Gastrocnemius medialis (tissue), 4 donors: ENCODE measurements at regions not wholly inside any gene's neighbourhood (a gene's known extent, or its start where the extent isn't known, plus 50 kb on each side); places are given as distances from the start of the nearest gene placed in this dataset.

Experiments
- ATAC-seq, 2 donors: fragments of 150-250 bp; one replicate each; pipeline ENCODE4 v1.9.1; 2016
- DNase-seq, 2 donors: peaks; one replicate each; pipeline ENCODE4 v3.0.0-alpha.2; 2019
- H3K27ac ChIP-seq, 4 donors: fragments of 200-600 bp; sonication (generic); 1 replicate in 1 of 4; 2 replicates in 3 of 4; pipeline ENCODE4 v1.5.1; 2016 to 2018; ENCODE audit warnings: mild to moderate bottlenecking in 2 of 4, moderate library complexity in 1 of 4
- H3K27me3 ChIP-seq, 3 donors: fragments of 200-600 bp; sonication (generic) in 2 of 3; 1 replicate in 1 of 3; 2 replicates in 2 of 3; pipeline versions ENCODE4 v1.5.1 to v1.6.0; 2016 to 2019; ENCODE audit warnings: mild to moderate bottlenecking in 1 of 3, moderate library complexity in 1 of 3
- H3K36me3 ChIP-seq, 2 donors: fragments of 200-600 bp; sonication (generic) in 1 of 2; one replicate each; pipeline ENCODE4 v1.5.1; 2017 to 2018
- H3K4me1 ChIP-seq, 2 donors: fragments of 200-600 bp; sonication (generic) in 1 of 2; one replicate each; pipeline ENCODE4 v1.5.1; 2016 to 2017; ENCODE audit warnings: mild to moderate bottlenecking in 2 of 2
- H3K4me3 ChIP-seq, 4 donors: fragments of 200-600 bp; sonication (generic) in 3 of 4; 1 replicate in 1 of 4; 2 replicates in 3 of 4; pipeline ENCODE4 v1.5.1; 2016 to 2019; ENCODE audit warnings: mild to moderate bottlenecking in 2 of 4
- H3K9me3 ChIP-seq, 3 donors: fragments of 200-600 bp; sonication (generic) in 2 of 3; 1 replicate in 1 of 3; 2 replicates in 2 of 3; pipeline ENCODE4 v1.5.1; 2016 to 2019
- CTCF ChIP-seq, 5 experiments: fragments of 450-650 bp in 3 of 5; fragments of 200-600 bp in 2 of 5; sonication (generic) in 2 of 5; IDR thresholded peaks in 4 of 5; conservative IDR thresholded peaks in 1 of 5; 1 replicate in 4 of 5; 2 replicates in 1 of 5; pipeline ENCODE4 v1.5.1; 2016 to 2019; ENCODE audit warnings: antibody characterized with exemption in 5 of 5, mild to moderate bottlenecking in 3 of 5, moderate library complexity in 3 of 5
- POLR2A ChIP-seq, 2 donors: fragments of 450-650 bp; IDR thresholded peaks; one replicate each; pipeline ENCODE4 v1.6.1; 2017; ENCODE audit warnings: antibody characterized with exemption in 2 of 2, mild to moderate bottlenecking in 2 of 2, moderate library complexity in 2 of 2
- in situ Hi-C, 4 donors: fragments of 200-750 bp; cut with MboI; loops; one replicate each; pipeline versions ENCODE4 v1.15.0 to v1.8.0; 2017; ENCODE audit warnings: low sequenced_read_pairs in 4 of 4
- intact Hi-C: fragments of 100-400 bp; cut with DNase I; formaldehyde crosslinking; loops from one replicate; pipeline ENCODE4 v1.15.1; 2023; ENCODE audit warnings: low total_unique reads

GRCh38 chr21:38909109-38909508, 103.4 kb downstream of the ETS2 start:
- no peak for DNase-seq
- Histone ChIP-seq H3K9me3 (no peaks in the 10 kb centered on the region), H3K27me3 (no peaks in the 10 kb centered on the region), H3K36me3 (no peaks in the 10 kb centered on the region), H3K4me3 (no peak overlapping the region), H3K4me1 (peaks cover 51 to 60% of the 10 kb centered on the region in 2 donors), H3K27ac (peak overlapping the region; percentile 88 to 95 (median 92))
- in situ Hi-C loops = loop anchor here in 1 of 4 donors (10.0 kb wide), 1 partner anchor 84 kb away; no protein-coding TSS in a partner anchor
- TF ChIP-seq CTCF (IDR thresholded peaks at IDR 0.05 in 4 of 5, conservative IDR thresholded peaks at IDR 0.05 in 1 of 5) (no peak), POLR2A (IDR thresholded peaks at IDR 0.05) (no peak)
- intact Hi-C loops = no loop called here
- ATAC-seq = no peak

- Histone ChIP-seq H3K27me3 (no peaks in the 10 kb centered on the region), H3K4me1 (peaks cover 51 to 60% of the 10 kb centered on the region in 2 donors), H3K36me3 (no peaks in the 10 kb centered on the region), H3K4me3 (no peak overlapping the region), H3K9me3 (no peaks in the 10 kb centered on the region), H3K27ac (peak overlapping the region; percentile 88 to 95 (median 92))
- no peak for TF ChIP-seq POLR2A (IDR thresholded peaks at IDR 0.05)
- TF ChIP-seq CTCF (IDR thresholded peaks at IDR 0.05 in 4 of 5, conservative IDR thresholded peaks at IDR 0.05 in 1 of 5) = no peak
- intact Hi-C loops = no loop called here
- DNase-seq (no peak), ATAC-seq (no peak)
- in situ Hi-C loops = loop anchor here in 1 of 4 donors (10.0 kb wide), 1 partner anchor 84 kb away; no protein-coding TSS in a partner anchor
Observed at GRCh38 chr21:38908537-38908936, 102.8 kb downstream of the ETS2 start.

GRCh38 chr21:38905752-38906151, 100.0 kb downstream of the ETS2 start:
- no peak for ATAC-seq

GRCh38 chr21:38905328-38905727, 99.6 kb downstream of the ETS2 start:
- Histone ChIP-seq H3K4me1 (peaks cover 37 to 47% of the 10 kb centered on the region in 2 donors), H3K27me3 (no peaks in the 10 kb centered on the region), H3K9me3 (no peaks in the 10 kb centered on the region), H3K27ac (peak overlapping the region; percentile 88 to 95 (median 92)), H3K4me3 (no peak overlapping the region), H3K36me3 (no peaks in the 10 kb centered on the region)
- DNase-seq (no peak), ATAC-seq (no peak)
- in situ Hi-C loops (loop anchor here in 1 of 4 donors (10.0 kb wide), 1 partner anchor 81 kb away; no protein-coding TSS in a partner anchor), intact Hi-C loops (no loop called here)
- TF ChIP-seq POLR2A (IDR thresholded peaks at IDR 0.05) (no peak), CTCF (IDR thresholded peaks at IDR 0.05 in 4 of 5, conservative IDR thresholded peaks at IDR 0.05 in 1 of 5) (no peak)

More at GRCh38 chr21:38905752-38906151, 100.0 kb downstream of the ETS2 start:
- Histone ChIP-seq H3K9me3 (no peaks in the 10 kb centered on the region), H3K4me3 (no peak overlapping the region), H3K36me3 (no peaks in the 10 kb centered on the region), H3K27ac (peak overlapping the region; percentile 88 to 95 (median 92)), H3K27me3 (no peaks in the 10 kb centered on the region), H3K4me1 (peaks cover 41 to 51% of the 10 kb centered on the region in 2 donors)
- DNase-seq = no peak
- in situ Hi-C loops (loop anchor here in 1 of 4 donors (10.0 kb wide), 1 partner anchor 81 kb away; no protein-coding TSS in a partner anchor), intact Hi-C loops (no loop called here)
- TF ChIP-seq POLR2A (IDR thresholded peaks at IDR 0.05) = no peak
- no peak for TF ChIP-seq CTCF (IDR thresholded peaks at IDR 0.05 in 4 of 5, conservative IDR thresholded peaks at IDR 0.05 in 1 of 5)
